H9 (cell line): ENCODE measurements at regions not wholly inside any gene's neighbourhood (a gene's known extent, or its start where the extent isn't known, plus 50 kb on each side); places are given as distances from the start of the nearest gene placed in this dataset.
"Not testable (repeated sequence)": the region's sequence is repeated elsewhere in the genome, so short reads cannot be mapped to it uniquely, and the experiment has no call there.

ENCODE experiments used
- DNase-seq: peaks from one replicate; pipeline ENCODE4 v3.0.0-alpha.2; 2017
- H2AFZ ChIP-seq: one replicate; pipeline ENCODE4 v1.6.1; 2013; ENCODE audit warnings: mild to moderate bottlenecking, low read length, control low read depth, moderate library complexity
- H2AK5ac ChIP-seq: 2 replicates; pipeline ENCODE4 v1.6.1; 2013; ENCODE audit warnings: low read length, control low read depth, mixed read lengths; ENCODE audit not compliant: insufficient read length
- H2BK120ac ChIP-seq: one replicate; pipeline ENCODE4 v1.6.1; 2013; ENCODE audit warnings: low read depth, mild to moderate bottlenecking, low read length, control low read depth, inconsistent platforms; ENCODE audit not compliant: poor library complexity, severe bottlenecking
- H2BK12ac ChIP-seq: 2 replicates; pipeline ENCODE4 v1.6.1; 2013; ENCODE audit warnings: low read length, control low read depth, mixed read lengths, low read depth; ENCODE audit not compliant: insufficient read length
- H2BK15ac ChIP-seq: 2 replicates; pipeline ENCODE4 v1.6.1; 2013; ENCODE audit warnings: low read depth, low read length, control low read depth
- H2BK20ac ChIP-seq: one replicate; pipeline ENCODE4 v1.6.1; 2013; ENCODE audit warnings: low read depth, mild to moderate bottlenecking, low read length, control low read depth, inconsistent platforms; ENCODE audit not compliant: poor library complexity, severe bottlenecking
- H2BK5ac ChIP-seq: 2 replicates; pipeline ENCODE4 v1.6.1; 2013; ENCODE audit warnings: low read length, control low read depth, mixed read lengths; ENCODE audit not compliant: insufficient read length
- H3K14ac ChIP-seq: 2 replicates; pipeline ENCODE4 v1.6.1; 2013; ENCODE audit warnings: low read length, control low read depth; ENCODE audit not compliant: insufficient read depth
- H3K18ac ChIP-seq: 2 replicates; pipeline ENCODE4 v1.6.1; 2013; ENCODE audit warnings: low read depth, mild to moderate bottlenecking, mixed read lengths, low read length, control low read depth; ENCODE audit not compliant: insufficient read length
- H3K23ac ChIP-seq: 2 replicates; pipeline ENCODE4 v1.6.1; 2013; ENCODE audit warnings: low read length, control low read depth, mixed read lengths, low read depth; ENCODE audit not compliant: insufficient read length
- H3K23me2 ChIP-seq: 2 replicates; pipeline ENCODE4 v1.6.1; 2013; ENCODE audit warnings: low read depth, mild to moderate bottlenecking, mixed read lengths, low read length, control low read depth; ENCODE audit not compliant: insufficient read length, poor library complexity, severe bottlenecking
- H3K27ac ChIP-seq: 2 replicates; pipeline ENCODE4 v1.5.1; 2013; ENCODE audit warnings: low read length, control low read depth, mixed read lengths, low read depth; ENCODE audit not compliant: insufficient read length
- H3K27me3 ChIP-seq: 2 replicates; pipeline ENCODE4 v1.6.1; 2013; ENCODE audit warnings: low read length, control low read depth, inconsistent platforms; ENCODE audit not compliant: insufficient read depth
- H3K4ac ChIP-seq: 2 replicates; pipeline ENCODE4 v1.6.1; 2013; ENCODE audit warnings: low read depth, mild to moderate bottlenecking, control low read depth, inconsistent platforms, low read length, moderate library complexity
- H3K4me1 ChIP-seq: 2 replicates; pipeline ENCODE4 v1.6.1; 2013; ENCODE audit warnings: low read length, control low read depth, inconsistent platforms; ENCODE audit not compliant: insufficient read depth
- H3K4me2 ChIP-seq: 2 replicates; pipeline ENCODE4 v1.6.1; 2013; ENCODE audit warnings: low read length, control low read depth, mixed read lengths; ENCODE audit not compliant: insufficient read length, insufficient read depth
- H3K56ac ChIP-seq: 2 replicates; pipeline ENCODE4 v1.6.1; 2013; ENCODE audit warnings: low read depth, mild to moderate bottlenecking, mixed read lengths, low read length, control low read depth; ENCODE audit not compliant: insufficient read length
- H3K79me1 ChIP-seq: 2 replicates; pipeline ENCODE4 v1.6.1; 2013; ENCODE audit warnings: low read depth, mild to moderate bottlenecking, moderate library complexity, low read length, control low read depth, inconsistent platforms; ENCODE audit not compliant: insufficient read depth, poor library complexity, severe bottlenecking
- H3K79me2 ChIP-seq: 2 replicates; pipeline ENCODE4 v1.6.1; 2013; ENCODE audit warnings: low read length, control low read depth, inconsistent platforms; ENCODE audit not compliant: insufficient read depth
- H3K9ac ChIP-seq: 2 replicates; pipeline ENCODE4 v1.6.1; 2013; ENCODE audit warnings: low read length, control low read depth, mixed read lengths; ENCODE audit not compliant: insufficient read length; ENCODE audit errors: extremely low read depth
- H3K9me3 ChIP-seq: one replicate; pipeline ENCODE4 v1.6.1; 2013; ENCODE audit warnings: low read depth, low read length, inconsistent platforms; ENCODE audit not compliant: control insufficient read depth
- H3T11ph ChIP-seq: one replicate; pipeline ENCODE4 v1.6.1; 2013; ENCODE audit warnings: mild to moderate bottlenecking, low read length, control low read depth, inconsistent platforms
- H4K20me1 ChIP-seq: one replicate; pipeline ENCODE4 v1.6.1; 2013; ENCODE audit not compliant: control insufficient read depth, insufficient read length, insufficient read depth
- H4K5ac ChIP-seq: 2 replicates; pipeline ENCODE4 v1.6.1; 2013; ENCODE audit warnings: low read depth, mild to moderate bottlenecking, mixed read lengths, low read length, control low read depth; ENCODE audit not compliant: insufficient read length
- H4K8ac ChIP-seq: replicated peaks from 2 replicates; pipeline ENCODE4 v1.6.1; 2013; ENCODE audit warnings: low read length, control low read depth, mixed read lengths, low read depth; ENCODE audit not compliant: insufficient read length
- H4K91ac ChIP-seq: 2 replicates; pipeline ENCODE4 v1.6.1; 2013; ENCODE audit warnings: low read depth, mild to moderate bottlenecking, moderate library complexity, mixed read lengths, low read length, control low read depth; ENCODE audit not compliant: insufficient read length
- H3K27ac Mint-ChIP-seq, 3 experiments: 2 replicates in 2 of 3; 3 replicates in 1 of 3; pipeline ENCODE4 v1.8.0; 2020 to 2021; ENCODE audit warnings: mixed read lengths in 3 of 3, mild to moderate bottlenecking in 1 of 3, moderate library complexity in 1 of 3
- H3K27me3 Mint-ChIP-seq: 2 replicates; pipeline ENCODE4 v1.8.0; 2021; ENCODE audit warnings: low read depth, mild to moderate bottlenecking, moderate library complexity, mixed read lengths
- H3K36me3 Mint-ChIP-seq, 3 experiments: 2 replicates in 2 of 3; 3 replicates in 1 of 3; pipeline ENCODE4 v1.8.0; 2020 to 2021; ENCODE audit warnings: low read depth in 3 of 3, mixed read lengths in 3 of 3; ENCODE audit not compliant: insufficient read depth in 1 of 3
- H3K4me1 Mint-ChIP-seq, 2 experiments: 2 replicates each; pipeline ENCODE4 v1.8.0; 2020; ENCODE audit warnings: mixed read lengths in 2 of 2
- H3K4me3 Mint-ChIP-seq, 2 experiments: 2 replicates in 1 of 2; 3 replicates in 1 of 2; pipeline ENCODE4 v1.8.0; 2020 to 2021; ENCODE audit warnings: mild to moderate bottlenecking in 2 of 2, mixed read lengths in 2 of 2, moderate library complexity in 1 of 2
- H3K9me3 Mint-ChIP-seq, 2 experiments: 2 replicates in 1 of 2; 3 replicates in 1 of 2; pipeline ENCODE4 v1.8.0; 2020; ENCODE audit warnings: mild to moderate bottlenecking in 2 of 2, mixed read lengths in 2 of 2, moderate library complexity in 1 of 2
- WGBS: extraction: QIAGEN DNeasy Blood & Tissue Kit; methylation state at CpG from one replicate; pipeline ENCODE4 v1.1.7; 2013; ENCODE audit warnings: missing lambda C conversion rate, low lambda C conversion rate, mixed read lengths; ENCODE audit not compliant: insufficient read length; ENCODE audit errors: extremely low coverage; 5-methylcytosine and 5-hydroxymethylcytosine counted together
- TF ChIP-seq, protein P1 (sequence below): fragments of 200-600 bp; sonication (generic); conservative IDR thresholded peaks from 3 replicates; pipeline ENCODE4 v1.8.0; 2021; ENCODE audit warnings: antibody characterized with exemption, mild to moderate bottlenecking

- Mint-ChIP-seq H3K4me3 (no peak overlapping the region), H3K9me3 (no peaks in the 10 kb centered on the region), H3K27ac (no peak overlapping the region; a peak in 2 of 7 replicates), H3K4me1 (peaks cover 4% of the 10 kb centered on the region in 2 experiments; a peak in 3 of 4 replicates), H3K27me3 (peaks cover 1% of the 10 kb centered on the region), H3K36me3 (no peaks in the 10 kb centered on the region)
- no peak overlapping the region for H3K4me2 ChIP-seq
- no peak overlapping the region for H4K8ac ChIP-seq
- H3K14ac ChIP-seq = no peak overlapping the region
- H2BK5ac ChIP-seq = no peak overlapping the region
- H3K27ac ChIP-seq = no peak overlapping the region
- H3K4me1 ChIP-seq = no peaks in the 10 kb centered on the region
- H3K9me3 ChIP-seq = no peaks in the 10 kb centered on the region
- no peaks in the 10 kb centered on the region for H3K79me1 ChIP-seq
- TF ChIP-seq, protein P1, sequence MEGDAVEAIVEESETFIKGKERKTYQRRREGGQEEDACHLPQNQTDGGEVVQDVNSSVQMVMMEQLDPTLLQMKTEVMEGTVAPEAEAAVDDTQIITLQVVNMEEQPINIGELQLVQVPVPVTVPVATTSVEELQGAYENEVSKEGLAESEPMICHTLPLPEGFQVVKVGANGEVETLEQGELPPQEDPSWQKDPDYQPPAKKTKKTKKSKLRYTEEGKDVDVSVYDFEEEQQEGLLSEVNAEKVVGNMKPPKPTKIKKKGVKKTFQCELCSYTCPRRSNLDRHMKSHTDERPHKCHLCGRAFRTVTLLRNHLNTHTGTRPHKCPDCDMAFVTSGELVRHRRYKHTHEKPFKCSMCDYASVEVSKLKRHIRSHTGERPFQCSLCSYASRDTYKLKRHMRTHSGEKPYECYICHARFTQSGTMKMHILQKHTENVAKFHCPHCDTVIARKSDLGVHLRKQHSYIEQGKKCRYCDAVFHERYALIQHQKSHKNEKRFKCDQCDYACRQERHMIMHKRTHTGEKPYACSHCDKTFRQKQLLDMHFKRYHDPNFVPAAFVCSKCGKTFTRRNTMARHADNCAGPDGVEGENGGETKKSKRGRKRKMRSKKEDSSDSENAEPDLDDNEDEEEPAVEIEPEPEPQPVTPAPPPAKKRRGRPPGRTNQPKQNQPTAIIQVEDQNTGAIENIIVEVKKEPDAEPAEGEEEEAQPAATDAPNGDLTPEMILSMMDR = no peak
- no peak overlapping the region for H2BK20ac ChIP-seq
- DNase-seq = no peak
- no CpG with 5 or more reads among the region's 5 CpGs for WGBS
- no peaks in the 10 kb centered on the region for H3K23me2 ChIP-seq
- no peak overlapping the region for H2BK12ac ChIP-seq
- H4K5ac ChIP-seq = no peak overlapping the region
- H3K23ac ChIP-seq = no peak overlapping the region
- no peak overlapping the region for H3K9ac ChIP-seq
- H3T11ph ChIP-seq = no peak overlapping the region
- H2BK120ac ChIP-seq = no peak overlapping the region
- H3K56ac ChIP-seq = no peak overlapping the region
- H3K79me2 ChIP-seq = no peaks in the 10 kb centered on the region
- H2BK15ac ChIP-seq = no peak overlapping the region
- H3K4ac ChIP-seq = no peak overlapping the region
- no peak overlapping the region for H2AK5ac ChIP-seq
- H4K91ac ChIP-seq = no peak overlapping the region
- no peaks in the 10 kb centered on the region for H3K27me3 ChIP-seq
- H3K18ac ChIP-seq = no peak overlapping the region
- H4K20me1 ChIP-seq = no peaks in the 10 kb centered on the region
- H2AFZ ChIP-seq = no peak overlapping the region
Measured at GRCh38 chr7:142566271-142566670, 183.0 kb upstream of the PRSS1 start.

DNA sequence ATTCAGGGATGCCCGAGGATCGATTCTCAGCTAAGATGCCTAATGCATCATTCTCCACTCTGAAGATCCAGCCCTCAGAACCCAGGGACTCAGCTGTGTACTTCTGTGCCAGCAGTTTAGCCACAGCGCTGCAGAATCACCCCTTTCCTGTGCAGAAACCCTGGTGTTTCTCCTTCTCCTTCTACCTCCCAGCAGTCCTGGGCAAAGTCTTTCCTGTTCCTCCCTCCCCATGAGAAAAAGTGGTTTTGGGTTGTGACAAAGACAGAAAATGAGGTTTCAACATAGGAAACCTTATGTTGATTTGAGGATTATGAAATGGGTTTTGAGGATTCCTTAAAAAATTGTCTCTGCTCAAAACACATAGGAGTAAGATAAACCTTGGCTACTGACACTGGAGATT is 185.1 kb upstream of the PRSS1 start:
- H3K23me2 ChIP-seq, H3K9ac ChIP-seq, H2BK12ac ChIP-seq, H3K4me3 Mint-ChIP-seq, H2BK15ac ChIP-seq, H3K4me2 ChIP-seq, H3K27ac ChIP-seq, H3K79me1 ChIP-seq, H3K9me3 ChIP-seq, H3K27me3 ChIP-seq, H2BK20ac ChIP-seq, H3T11ph ChIP-seq, H3K4me1 ChIP-seq, H3K79me2 ChIP-seq, H4K91ac ChIP-seq, H4K20me1 ChIP-seq, H2AFZ ChIP-seq, H4K5ac ChIP-seq, DNase-seq, H3K27me3 Mint-ChIP-seq, H2BK5ac ChIP-seq, H3K18ac ChIP-seq, H4K8ac ChIP-seq, H3K27ac Mint-ChIP-seq, H3K9me3 Mint-ChIP-seq, H3K14ac ChIP-seq, H3K4me1 Mint-ChIP-seq, H2AK5ac ChIP-seq, H3K23ac ChIP-seq, H3K4ac ChIP-seq, H3K56ac ChIP-seq, H3K36me3 Mint-ChIP-seq, H2BK120ac ChIP-seq: not testable (repeated sequence)
- no CpG with 5 or more reads among the region's 3 CpGs for WGBS
